ENCODE measurements at regions not wholly inside any gene's neighbourhood (a gene's known extent, or its start where the extent isn't known, plus 50 kb on each side); places are given as distances from the start of the nearest gene placed in this dataset.

DNA sequence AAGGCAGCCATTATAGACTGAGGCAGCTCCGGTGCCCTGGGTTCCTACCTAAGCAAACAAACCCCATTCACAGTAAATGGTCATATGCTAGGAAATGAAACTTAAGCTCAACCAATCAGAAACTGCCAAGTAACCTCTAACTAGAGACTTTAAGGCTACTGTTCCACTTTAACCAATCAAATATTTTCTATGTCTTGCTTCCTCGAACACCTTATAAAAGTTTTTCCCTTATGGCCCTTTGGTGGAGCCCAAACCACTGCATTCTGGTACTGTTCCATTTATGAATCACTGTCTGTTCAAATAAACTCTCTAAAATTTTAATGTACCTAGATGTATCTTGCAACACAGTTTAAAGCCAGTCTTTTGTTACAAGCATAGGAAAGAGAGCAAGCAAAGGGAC is 361.1 kb downstream of the HGF start:
- Histone ChIP-seq H3K4me3 (ENCODE audit: low read depth in 1 of 3, low read length in 3 of 3) (no peak overlapping the region), H3K9me3 (ENCODE audit: control insufficient read depth in 4 of 4, low read length in 3 of 4) (no peaks in the 10 kb centered on the region), H3K36me3 (ENCODE audit: control insufficient read depth in 4 of 4, insufficient read depth in 3 of 4, low read depth in 1 of 4, low read length in 3 of 4) (no peaks in the 10 kb centered on the region), H3K9ac (ENCODE audit: low read depth in 1 of 2, low read length in 2 of 2) (no peak overlapping the region), H3K4me1 (ENCODE audit: control insufficient read depth in 4 of 4, insufficient read depth in 4 of 4, low read length in 3 of 4) (no peaks in the 10 kb centered on the region), H3K27me3 (ENCODE audit: control insufficient read depth in 4 of 4, insufficient read depth in 4 of 4, low read length in 3 of 4) (no peaks in the 10 kb centered on the region), H3K27ac (ENCODE audit: low read depth in 1 of 2, low read length in 2 of 2) (no peak overlapping the region)
- TF ChIP-seq FOXA2 (IDR thresholded peaks at IDR 0.05), result no peak
- 82% methylated on average over 2 of the region's 2 CpGs for WGBS
- no peak for DNase-seq (ENCODE audit: low spot score)

DNA sequence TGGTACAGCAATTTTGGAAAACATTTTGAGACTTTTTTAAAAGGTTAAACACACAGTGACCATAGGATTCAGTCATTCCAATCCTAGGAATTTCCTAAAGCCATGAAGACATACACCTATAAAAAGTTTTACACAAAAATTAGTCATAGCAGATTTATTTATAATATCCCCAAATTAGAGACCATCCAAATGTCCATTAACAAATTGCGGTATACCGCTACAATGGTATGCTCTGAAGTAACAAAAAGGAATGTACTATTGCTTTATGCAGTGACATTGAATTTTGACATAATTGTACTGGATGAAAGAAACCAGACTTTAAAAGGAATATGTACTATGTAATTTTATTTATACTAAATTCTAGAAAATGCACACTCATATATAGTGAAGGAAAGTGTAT is 362.8 kb downstream of the HGF start:
- no peak for DNase-seq (ENCODE audit: low spot score)
- no peaks in the 10 kb centered on the region for H3K27me3 ChIP-seq (ENCODE audit: control insufficient read depth in 4 of 4, insufficient read depth in 4 of 4, low read length in 3 of 4)
- H3K4me3 ChIP-seq (ENCODE audit: low read depth in 1 of 3, low read length in 3 of 3), result no peak overlapping the region
- no peak overlapping the region for H3K9ac ChIP-seq (ENCODE audit: low read depth in 1 of 2, low read length in 2 of 2)
- H3K4me1 ChIP-seq (ENCODE audit: control insufficient read depth in 4 of 4, insufficient read depth in 4 of 4, low read length in 3 of 4), result no peaks in the 10 kb centered on the region
- H3K27ac ChIP-seq (ENCODE audit: low read depth in 1 of 2, low read length in 2 of 2), result no peak overlapping the region
- H3K9me3 ChIP-seq (ENCODE audit: control insufficient read depth in 4 of 4, low read length in 3 of 4), result no peaks in the 10 kb centered on the region
- H3K36me3 ChIP-seq (ENCODE audit: control insufficient read depth in 4 of 4, insufficient read depth in 3 of 4, low read depth in 1 of 4, low read length in 3 of 4), result no peaks in the 10 kb centered on the region
- TF ChIP-seq RXRA (IDR thresholded peaks at IDR 0.05), result no peak
- TF ChIP-seq HNF4A (conservative IDR thresholded peaks at IDR 0.05), result no peak
- TF ChIP-seq, protein P1, sequence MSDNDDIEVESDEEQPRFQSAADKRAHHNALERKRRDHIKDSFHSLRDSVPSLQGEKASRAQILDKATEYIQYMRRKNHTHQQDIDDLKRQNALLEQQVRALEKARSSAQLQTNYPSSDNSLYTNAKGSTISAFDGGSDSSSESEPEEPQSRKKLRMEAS (IDR thresholded peaks at IDR 0.05), result no peak
- TF ChIP-seq HNF4G (IDR thresholded peaks at IDR 0.05), result no peak
- TF ChIP-seq, protein P2, sequence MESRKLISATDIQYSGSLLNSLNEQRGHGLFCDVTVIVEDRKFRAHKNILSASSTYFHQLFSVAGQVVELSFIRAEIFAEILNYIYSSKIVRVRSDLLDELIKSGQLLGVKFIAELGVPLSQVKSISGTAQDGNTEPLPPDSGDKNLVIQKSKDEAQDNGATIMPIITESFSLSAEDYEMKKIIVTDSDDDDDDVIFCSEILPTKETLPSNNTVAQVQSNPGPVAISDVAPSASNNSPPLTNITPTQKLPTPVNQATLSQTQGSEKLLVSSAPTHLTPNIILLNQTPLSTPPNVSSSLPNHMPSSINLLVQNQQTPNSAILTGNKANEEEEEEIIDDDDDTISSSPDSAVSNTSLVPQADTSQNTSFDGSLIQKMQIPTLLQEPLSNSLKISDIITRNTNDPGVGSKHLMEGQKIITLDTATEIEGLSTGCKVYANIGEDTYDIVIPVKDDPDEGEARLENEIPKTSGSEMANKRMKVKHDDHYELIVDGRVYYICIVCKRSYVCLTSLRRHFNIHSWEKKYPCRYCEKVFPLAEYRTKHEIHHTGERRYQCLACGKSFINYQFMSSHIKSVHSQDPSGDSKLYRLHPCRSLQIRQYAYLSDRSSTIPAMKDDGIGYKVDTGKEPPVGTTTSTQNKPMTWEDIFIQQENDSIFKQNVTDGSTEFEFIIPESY (IDR thresholded peaks at IDR 0.05), result no peak
- TF ChIP-seq, protein P3, sequence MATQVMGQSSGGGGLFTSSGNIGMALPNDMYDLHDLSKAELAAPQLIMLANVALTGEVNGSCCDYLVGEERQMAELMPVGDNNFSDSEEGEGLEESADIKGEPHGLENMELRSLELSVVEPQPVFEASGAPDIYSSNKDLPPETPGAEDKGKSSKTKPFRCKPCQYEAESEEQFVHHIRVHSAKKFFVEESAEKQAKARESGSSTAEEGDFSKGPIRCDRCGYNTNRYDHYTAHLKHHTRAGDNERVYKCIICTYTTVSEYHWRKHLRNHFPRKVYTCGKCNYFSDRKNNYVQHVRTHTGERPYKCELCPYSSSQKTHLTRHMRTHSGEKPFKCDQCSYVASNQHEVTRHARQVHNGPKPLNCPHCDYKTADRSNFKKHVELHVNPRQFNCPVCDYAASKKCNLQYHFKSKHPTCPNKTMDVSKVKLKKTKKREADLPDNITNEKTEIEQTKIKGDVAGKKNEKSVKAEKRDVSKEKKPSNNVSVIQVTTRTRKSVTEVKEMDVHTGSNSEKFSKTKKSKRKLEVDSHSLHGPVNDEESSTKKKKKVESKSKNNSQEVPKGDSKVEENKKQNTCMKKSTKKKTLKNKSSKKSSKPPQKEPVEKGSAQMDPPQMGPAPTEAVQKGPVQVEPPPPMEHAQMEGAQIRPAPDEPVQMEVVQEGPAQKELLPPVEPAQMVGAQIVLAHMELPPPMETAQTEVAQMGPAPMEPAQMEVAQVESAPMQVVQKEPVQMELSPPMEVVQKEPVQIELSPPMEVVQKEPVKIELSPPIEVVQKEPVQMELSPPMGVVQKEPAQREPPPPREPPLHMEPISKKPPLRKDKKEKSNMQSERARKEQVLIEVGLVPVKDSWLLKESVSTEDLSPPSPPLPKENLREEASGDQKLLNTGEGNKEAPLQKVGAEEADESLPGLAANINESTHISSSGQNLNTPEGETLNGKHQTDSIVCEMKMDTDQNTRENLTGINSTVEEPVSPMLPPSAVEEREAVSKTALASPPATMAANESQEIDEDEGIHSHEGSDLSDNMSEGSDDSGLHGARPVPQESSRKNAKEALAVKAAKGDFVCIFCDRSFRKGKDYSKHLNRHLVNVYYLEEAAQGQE (IDR thresholded peaks at IDR 0.05), result no peak
- TF ChIP-seq JUND (IDR thresholded peaks at IDR 0.05), result no peak
- no peak for TF ChIP-seq SP1 (IDR thresholded peaks at IDR 0.05)
- no peak for TF ChIP-seq FOXA1 (IDR thresholded peaks at IDR 0.05)
- TF ChIP-seq NR2F2 (IDR thresholded peaks at IDR 0.05), result no peak
- TF ChIP-seq, protein P4, sequence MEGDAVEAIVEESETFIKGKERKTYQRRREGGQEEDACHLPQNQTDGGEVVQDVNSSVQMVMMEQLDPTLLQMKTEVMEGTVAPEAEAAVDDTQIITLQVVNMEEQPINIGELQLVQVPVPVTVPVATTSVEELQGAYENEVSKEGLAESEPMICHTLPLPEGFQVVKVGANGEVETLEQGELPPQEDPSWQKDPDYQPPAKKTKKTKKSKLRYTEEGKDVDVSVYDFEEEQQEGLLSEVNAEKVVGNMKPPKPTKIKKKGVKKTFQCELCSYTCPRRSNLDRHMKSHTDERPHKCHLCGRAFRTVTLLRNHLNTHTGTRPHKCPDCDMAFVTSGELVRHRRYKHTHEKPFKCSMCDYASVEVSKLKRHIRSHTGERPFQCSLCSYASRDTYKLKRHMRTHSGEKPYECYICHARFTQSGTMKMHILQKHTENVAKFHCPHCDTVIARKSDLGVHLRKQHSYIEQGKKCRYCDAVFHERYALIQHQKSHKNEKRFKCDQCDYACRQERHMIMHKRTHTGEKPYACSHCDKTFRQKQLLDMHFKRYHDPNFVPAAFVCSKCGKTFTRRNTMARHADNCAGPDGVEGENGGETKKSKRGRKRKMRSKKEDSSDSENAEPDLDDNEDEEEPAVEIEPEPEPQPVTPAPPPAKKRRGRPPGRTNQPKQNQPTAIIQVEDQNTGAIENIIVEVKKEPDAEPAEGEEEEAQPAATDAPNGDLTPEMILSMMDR (IDR thresholded peaks at IDR 0.05; ENCODE audit: low read depth, low read length, missing input control), result no peak
- TF ChIP-seq, protein P5, sequence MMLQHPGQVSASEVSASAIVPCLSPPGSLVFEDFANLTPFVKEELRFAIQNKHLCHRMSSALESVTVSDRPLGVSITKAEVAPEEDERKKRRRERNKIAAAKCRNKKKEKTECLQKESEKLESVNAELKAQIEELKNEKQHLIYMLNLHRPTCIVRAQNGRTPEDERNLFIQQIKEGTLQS (IDR thresholded peaks at IDR 0.05), result no peak
- no peak for TF ChIP-seq RAD21 (IDR thresholded peaks at IDR 0.05)
- TF ChIP-seq YY1 (IDR thresholded peaks at IDR 0.05), result no peak
- TF ChIP-seq FOXA2 (IDR thresholded peaks at IDR 0.05), result no peak
- no peak for TF ChIP-seq GABPA (IDR thresholded peaks at IDR 0.05 in 1 of 2, conservative IDR thresholded peaks at IDR 0.05 in 1 of 2)
- no peak for TF ChIP-seq EGR1 (IDR thresholded peaks at IDR 0.05; ENCODE audit: low read depth in 2 of 2)
- TF ChIP-seq TAF1 (conservative IDR thresholded peaks at IDR 0.05), result no peak
- 90% methylated on average over 2 of the region's 2 CpGs for WGBS
